ENCODE measurements at regions not wholly inside any gene's neighbourhood (a gene's known extent, or its start where the extent isn't known, plus 50 kb on each side); places are given as distances from the start of the nearest gene placed in this dataset.

- TF ChIP-seq, protein P1, sequence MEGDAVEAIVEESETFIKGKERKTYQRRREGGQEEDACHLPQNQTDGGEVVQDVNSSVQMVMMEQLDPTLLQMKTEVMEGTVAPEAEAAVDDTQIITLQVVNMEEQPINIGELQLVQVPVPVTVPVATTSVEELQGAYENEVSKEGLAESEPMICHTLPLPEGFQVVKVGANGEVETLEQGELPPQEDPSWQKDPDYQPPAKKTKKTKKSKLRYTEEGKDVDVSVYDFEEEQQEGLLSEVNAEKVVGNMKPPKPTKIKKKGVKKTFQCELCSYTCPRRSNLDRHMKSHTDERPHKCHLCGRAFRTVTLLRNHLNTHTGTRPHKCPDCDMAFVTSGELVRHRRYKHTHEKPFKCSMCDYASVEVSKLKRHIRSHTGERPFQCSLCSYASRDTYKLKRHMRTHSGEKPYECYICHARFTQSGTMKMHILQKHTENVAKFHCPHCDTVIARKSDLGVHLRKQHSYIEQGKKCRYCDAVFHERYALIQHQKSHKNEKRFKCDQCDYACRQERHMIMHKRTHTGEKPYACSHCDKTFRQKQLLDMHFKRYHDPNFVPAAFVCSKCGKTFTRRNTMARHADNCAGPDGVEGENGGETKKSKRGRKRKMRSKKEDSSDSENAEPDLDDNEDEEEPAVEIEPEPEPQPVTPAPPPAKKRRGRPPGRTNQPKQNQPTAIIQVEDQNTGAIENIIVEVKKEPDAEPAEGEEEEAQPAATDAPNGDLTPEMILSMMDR (IDR thresholded peaks at IDR 0.05), result no peak
- no peak for TF ChIP-seq POLR2AphosphoS5 (IDR thresholded peaks at IDR 0.05; ENCODE audit: low read depth, low read length)
- no peak for TF ChIP-seq SIN3A (IDR thresholded peaks at IDR 0.05; ENCODE audit: borderline replicate concordance, insufficient read depth, low read depth, low read length)
- TF ChIP-seq, protein P2, sequence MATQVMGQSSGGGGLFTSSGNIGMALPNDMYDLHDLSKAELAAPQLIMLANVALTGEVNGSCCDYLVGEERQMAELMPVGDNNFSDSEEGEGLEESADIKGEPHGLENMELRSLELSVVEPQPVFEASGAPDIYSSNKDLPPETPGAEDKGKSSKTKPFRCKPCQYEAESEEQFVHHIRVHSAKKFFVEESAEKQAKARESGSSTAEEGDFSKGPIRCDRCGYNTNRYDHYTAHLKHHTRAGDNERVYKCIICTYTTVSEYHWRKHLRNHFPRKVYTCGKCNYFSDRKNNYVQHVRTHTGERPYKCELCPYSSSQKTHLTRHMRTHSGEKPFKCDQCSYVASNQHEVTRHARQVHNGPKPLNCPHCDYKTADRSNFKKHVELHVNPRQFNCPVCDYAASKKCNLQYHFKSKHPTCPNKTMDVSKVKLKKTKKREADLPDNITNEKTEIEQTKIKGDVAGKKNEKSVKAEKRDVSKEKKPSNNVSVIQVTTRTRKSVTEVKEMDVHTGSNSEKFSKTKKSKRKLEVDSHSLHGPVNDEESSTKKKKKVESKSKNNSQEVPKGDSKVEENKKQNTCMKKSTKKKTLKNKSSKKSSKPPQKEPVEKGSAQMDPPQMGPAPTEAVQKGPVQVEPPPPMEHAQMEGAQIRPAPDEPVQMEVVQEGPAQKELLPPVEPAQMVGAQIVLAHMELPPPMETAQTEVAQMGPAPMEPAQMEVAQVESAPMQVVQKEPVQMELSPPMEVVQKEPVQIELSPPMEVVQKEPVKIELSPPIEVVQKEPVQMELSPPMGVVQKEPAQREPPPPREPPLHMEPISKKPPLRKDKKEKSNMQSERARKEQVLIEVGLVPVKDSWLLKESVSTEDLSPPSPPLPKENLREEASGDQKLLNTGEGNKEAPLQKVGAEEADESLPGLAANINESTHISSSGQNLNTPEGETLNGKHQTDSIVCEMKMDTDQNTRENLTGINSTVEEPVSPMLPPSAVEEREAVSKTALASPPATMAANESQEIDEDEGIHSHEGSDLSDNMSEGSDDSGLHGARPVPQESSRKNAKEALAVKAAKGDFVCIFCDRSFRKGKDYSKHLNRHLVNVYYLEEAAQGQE (IDR thresholded peaks at IDR 0.05; ENCODE audit: insufficient read depth in 1 of 2, low read depth in 2 of 2, low read length in 1 of 2), result no peak
Measured at GRCh38 chr1:232379063-232379434, 250.9 kb downstream of the SIPA1L2 start.
